ENCODE measurements at regions not wholly inside any gene's neighbourhood (a gene's known extent, or its start where the extent isn't known, plus 50 kb on each side); places are given as distances from the start of the nearest gene placed in this dataset.
"Not testable (repeated sequence)": the region's sequence is repeated elsewhere in the genome, so short reads cannot be mapped to it uniquely, and the experiment has no call there.

DNA sequence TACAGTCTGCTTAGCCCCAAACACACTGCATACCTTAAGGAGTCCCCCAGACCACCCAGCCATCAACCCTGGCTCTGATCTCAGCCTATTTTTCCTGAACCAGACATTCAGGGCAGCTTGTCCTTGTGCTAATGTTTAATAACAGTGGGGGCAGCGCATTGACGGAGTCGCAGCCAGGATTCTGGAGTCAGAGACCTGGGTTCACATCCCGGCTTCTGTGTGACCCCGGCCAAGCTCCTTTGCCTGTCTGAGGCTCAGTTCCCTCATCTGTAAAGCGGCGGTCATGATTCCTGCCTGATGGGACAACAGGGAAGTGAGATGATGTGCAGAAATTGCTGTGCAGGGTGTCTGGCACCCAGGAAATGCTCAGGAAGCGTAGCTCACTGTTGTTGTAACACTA lies 63.1 kb downstream of the MATN1 start:
- H3K4me3 ChIP-seq, result no peak overlapping the region
- DNase-seq, result no peak
- no peaks in the 10 kb centered on the region for H3K9me3 ChIP-seq (replicated peaks)
- H3K4me1 ChIP-seq, result peaks cover 27% of the 10 kb centered on the region
- H3K27me3 ChIP-seq, result peaks cover 9% of the 10 kb centered on the region; the same call in 1 of the 2 replicates
- H3K36me3 ChIP-seq, result no peaks in the 10 kb centered on the region
- H3K27ac ChIP-seq, result no peak overlapping the region

DNA sequence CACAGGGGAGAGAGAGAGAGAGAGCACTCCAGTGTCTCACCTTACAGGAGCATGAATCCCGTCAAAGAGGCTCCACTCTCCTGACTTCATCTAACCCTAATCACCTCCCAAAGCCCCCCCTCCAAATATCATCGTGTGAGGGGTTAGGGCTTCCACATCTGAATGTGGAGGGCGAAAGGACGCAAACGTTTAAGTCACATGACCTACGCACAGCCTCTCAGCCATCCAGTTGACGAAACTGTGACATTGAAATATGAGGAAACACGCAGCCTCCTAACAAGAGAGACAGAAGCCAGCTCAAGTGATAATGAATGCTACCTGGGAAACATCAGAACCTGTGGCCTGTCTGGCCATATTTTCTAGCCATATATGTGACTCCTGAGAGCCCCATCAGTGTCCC lies 63.7 kb downstream of the MATN1 start:
- peaks cover 9% of the 10 kb centered on the region; the same call in 1 of the 2 replicates for H3K27me3 ChIP-seq
- no peak overlapping the region for H3K27ac ChIP-seq
- no peak for DNase-seq
- H3K4me3 ChIP-seq, result no peak overlapping the region
- H3K36me3 ChIP-seq, result no peaks in the 10 kb centered on the region
- H3K4me1 ChIP-seq, result peaks cover 27% of the 10 kb centered on the region
- H3K9me3 ChIP-seq (replicated peaks), result no peaks in the 10 kb centered on the region

DNA sequence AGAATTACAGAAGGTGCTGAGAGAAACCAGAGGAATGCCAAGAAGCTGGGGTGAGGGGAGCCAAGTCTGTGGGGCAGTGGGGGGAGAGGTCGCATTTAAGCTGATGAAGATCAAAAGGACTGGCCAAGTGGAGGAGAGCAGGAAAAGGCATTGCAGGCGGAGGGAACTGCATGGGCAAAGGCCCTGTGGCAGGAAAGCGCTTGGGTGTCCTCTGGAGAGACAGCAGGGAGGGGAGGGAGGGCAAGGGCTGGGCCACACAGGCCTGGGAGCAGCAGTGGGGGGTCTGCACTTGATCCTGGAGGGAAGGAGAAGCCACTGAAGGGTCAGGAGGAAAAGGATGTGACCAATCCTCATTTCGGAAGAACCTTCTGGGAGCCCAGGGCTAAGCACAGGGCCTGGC lies 65.0 kb downstream of the MATN1 start:
- H3K27me3 ChIP-seq; DNase-seq; H3K9me3 ChIP-seq (replicated peaks); H3K4me3 ChIP-seq; H3K36me3 ChIP-seq; H3K27ac ChIP-seq: not testable (repeated sequence)
- H3K4me1 ChIP-seq, result peaks cover 13% of the 10 kb centered on the region

DNA sequence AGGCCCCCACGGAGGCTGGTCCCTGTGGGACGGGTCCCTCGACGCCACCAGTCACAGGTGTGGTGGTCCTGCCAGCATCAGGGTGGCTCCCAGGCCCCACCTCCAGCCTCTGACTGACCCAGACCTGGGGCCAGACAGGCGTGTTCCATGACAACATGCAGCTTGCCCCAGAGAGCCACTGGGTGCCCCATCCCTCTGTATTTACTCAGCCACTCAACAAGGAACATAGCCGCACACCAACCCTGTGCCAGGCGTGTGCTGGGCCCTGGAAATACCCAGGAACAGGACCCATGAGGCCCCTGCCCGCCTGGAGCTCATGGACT lies 65.4 kb downstream of the MATN1 start:
- Histone ChIP-seq H3K36me3 (no peaks in the 10 kb centered on the region), H3K9me3 (replicated peaks) (no peaks in the 10 kb centered on the region), H3K4me3 (no peak overlapping the region), H3K27me3 (peaks cover 9% of the 10 kb centered on the region; the same call in 1 of the 2 replicates), H3K27ac (no peak overlapping the region), H3K4me1 (peaks cover 9% of the 10 kb centered on the region)
- DNase-seq, result no peak

DNA sequence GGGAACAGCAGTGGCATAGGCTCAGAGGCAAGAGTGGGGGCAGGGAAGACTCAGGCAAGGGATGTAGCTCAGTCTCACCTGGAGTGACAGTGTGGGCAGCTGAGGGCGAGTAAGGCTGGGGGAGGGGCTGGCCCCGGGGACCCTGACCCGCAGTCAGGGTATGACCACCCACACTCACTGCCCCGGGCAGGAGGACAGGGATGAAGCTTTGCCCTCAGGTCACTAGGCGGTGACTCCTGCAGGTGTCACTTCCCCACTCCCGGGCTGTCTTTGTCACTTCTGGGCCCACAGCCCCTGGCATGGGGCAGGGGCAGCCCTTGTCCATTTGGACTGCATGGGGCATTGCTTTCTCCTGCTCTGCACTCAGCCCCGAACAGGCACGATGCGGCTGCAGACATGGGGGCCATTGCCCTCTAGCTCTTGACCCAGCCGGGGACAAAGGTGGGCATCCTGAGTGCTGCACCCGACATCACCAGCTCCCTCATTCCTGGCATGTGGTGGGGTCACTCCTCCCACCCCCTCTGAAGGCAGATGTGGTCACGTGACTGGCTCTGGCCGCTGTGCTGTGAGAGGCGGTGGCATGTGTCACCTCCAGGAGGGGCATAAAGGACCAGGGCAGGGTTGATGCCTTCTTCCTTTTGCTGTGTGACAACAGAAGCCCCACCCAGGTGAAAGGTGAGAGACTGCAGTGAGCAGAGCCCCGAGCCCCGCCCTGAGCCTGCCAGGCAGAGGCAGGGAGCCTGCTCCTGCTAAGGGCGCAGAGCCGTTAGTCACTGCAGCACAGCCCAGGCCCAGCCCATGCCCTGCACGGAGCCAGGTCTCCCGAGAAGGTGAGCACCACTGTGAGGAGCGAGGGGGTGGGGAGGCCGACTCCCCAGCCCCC lies 66.0 kb downstream of the MATN1 start:
- no peaks in the 10 kb centered on the region for H3K9me3 ChIP-seq (replicated peaks)
- peaks cover 9% of the 10 kb centered on the region; the same call in 1 of the 2 replicates for H3K27me3 ChIP-seq
- H3K4me3 ChIP-seq, result no peak overlapping the region
- no peak for DNase-seq
- H3K27ac ChIP-seq, result no peak overlapping the region
- H3K36me3 ChIP-seq, result no peaks in the 10 kb centered on the region
- H3K4me1 ChIP-seq, result peaks cover 3% of the 10 kb centered on the region; the same call in 1 of the 2 replicates

DNA sequence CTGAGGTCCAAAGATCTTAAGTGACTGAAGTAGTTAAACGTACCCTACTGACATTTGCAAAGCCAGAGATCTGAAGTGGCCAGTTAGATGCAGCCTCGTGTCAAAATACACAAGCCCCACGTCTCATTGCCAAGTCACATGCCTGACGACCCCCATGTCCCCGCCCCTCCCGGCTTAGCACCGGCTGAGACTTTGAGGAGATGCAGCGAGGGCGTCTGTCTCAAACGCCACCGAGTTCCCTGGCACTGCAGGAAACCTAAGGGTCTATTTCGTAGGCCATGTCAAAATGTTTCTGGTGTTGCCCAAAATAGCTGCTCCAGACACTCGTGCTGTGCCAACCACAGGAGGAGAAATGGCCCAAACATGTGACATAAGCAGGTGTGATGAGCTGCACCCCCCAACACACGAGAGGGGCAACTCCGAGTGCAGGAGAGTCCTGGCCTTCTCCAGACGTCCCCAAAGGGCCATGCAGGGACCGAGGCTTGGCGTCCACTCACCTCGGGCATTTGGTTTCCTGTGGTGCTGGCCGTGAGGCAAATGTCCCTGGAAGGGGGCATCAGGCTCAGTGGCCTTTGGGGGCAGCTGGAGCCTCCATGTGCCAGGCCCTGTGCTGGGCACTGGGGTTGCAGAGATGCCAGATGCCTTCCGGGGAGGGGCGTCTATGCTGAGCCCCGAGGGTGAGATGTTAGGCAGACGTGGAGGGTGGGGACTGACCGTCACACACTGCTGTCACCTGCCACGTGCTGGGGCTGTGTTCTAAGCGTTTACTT lies 67.0 kb downstream of the MATN1 start:
- H3K4me1 ChIP-seq, result no peaks in the 10 kb centered on the region; the same call in 1 of the 2 replicates
- H3K27me3 ChIP-seq, result peaks cover 9% of the 10 kb centered on the region; the same call in 1 of the 2 replicates
- H3K4me3 ChIP-seq, result no peak overlapping the region
- H3K27ac ChIP-seq, result no peak overlapping the region
- no peaks in the 10 kb centered on the region for H3K9me3 ChIP-seq (replicated peaks)
- DNase-seq, result no peak
- H3K36me3 ChIP-seq, result no peaks in the 10 kb centered on the region

DNA sequence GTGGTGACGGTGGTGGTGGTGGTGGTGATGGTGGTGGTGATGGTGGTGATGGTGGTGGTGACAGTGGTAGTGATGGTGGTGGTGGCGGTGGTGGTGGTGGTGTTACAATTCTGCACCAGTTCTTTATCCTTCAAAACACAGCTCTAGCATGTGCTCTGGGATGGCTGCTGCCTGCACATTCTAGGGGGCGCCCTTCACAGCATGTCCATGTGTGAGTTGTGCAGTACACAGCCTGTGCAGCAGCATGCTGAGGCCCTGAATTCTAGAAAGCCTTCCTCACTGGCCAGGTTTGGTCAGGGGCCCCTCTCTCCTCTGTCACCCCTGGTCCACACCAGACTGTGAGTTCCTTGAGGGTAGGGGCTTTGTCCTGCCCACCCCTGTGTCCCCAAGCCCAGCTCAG lies 67.7 kb downstream of the MATN1 start:
- no peak overlapping the region for H3K27ac ChIP-seq
- no peak for DNase-seq
- no peaks in the 10 kb centered on the region for H3K9me3 ChIP-seq (replicated peaks)
- peaks cover 13% of the 10 kb centered on the region; the same call in 1 of the 2 replicates for H3K27me3 ChIP-seq
- no peak overlapping the region for H3K4me3 ChIP-seq
- H3K36me3 ChIP-seq, result no peaks in the 10 kb centered on the region
- no peaks in the 10 kb centered on the region; the same call in 1 of the 2 replicates for H3K4me1 ChIP-seq

DNA sequence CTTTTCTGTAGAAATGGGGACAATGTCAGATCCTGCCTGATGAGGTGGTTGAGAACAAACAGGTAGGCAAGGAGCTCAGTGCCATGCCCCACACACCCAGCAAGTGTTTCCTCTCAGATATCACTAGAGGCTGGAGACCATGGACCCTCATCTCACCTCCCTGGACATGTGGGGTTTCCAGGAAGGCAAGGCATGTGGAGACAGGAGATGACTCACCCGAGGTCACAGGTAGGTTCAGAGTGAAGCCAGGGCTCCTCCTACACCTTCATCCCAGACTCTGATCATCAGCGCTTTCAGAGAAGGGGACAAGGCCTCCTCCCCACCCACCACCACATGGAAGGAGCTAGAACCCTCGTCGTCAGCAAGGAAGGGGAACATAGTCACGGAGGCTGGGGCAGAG lies 69.2 kb downstream of the MATN1 start:
- Histone ChIP-seq H3K4me3 (no peak overlapping the region), H3K27ac (no peak overlapping the region), H3K27me3 (peaks cover 14% of the 10 kb centered on the region; the same call in 1 of the 2 replicates), H3K36me3 (no peaks in the 10 kb centered on the region), H3K4me1 (no peaks in the 10 kb centered on the region), H3K9me3 (replicated peaks) (no peaks in the 10 kb centered on the region)
- DNase-seq, result no peak

DNA sequence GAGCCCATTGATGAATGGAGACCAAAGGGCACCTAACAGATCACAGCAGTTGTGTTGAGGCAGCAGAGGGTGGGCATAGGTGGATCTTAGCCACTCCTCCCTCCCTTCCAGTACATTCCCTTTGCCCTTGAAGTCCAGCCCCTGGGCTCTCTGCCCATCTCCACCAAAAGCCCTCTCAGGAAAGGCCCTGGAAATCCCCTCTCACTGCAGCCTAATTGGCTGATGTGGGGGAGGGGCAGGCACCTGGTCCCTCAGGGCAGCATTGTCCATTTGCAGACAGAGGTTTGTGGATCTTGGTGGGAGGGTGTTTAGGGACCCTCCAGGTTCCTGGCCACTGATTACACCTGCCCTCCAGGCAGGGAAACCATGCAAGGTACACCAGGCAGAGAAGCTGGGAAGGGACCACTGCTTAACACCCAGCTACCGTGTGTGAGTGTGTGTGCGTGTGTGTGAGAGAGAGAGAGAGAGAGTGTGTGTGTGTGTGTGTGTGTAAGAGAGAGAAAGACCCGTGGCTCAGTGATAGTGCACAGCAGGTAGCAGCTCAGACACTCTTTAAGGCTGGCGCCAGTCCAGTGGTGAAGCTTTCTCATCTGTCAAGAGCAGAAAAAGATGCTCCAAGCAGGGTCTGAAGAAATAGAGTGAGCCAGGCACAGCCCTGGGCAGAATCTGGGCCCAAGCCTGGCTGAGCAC lies 71.1 kb downstream of the MATN1 start:
- no peak for DNase-seq

DNA sequence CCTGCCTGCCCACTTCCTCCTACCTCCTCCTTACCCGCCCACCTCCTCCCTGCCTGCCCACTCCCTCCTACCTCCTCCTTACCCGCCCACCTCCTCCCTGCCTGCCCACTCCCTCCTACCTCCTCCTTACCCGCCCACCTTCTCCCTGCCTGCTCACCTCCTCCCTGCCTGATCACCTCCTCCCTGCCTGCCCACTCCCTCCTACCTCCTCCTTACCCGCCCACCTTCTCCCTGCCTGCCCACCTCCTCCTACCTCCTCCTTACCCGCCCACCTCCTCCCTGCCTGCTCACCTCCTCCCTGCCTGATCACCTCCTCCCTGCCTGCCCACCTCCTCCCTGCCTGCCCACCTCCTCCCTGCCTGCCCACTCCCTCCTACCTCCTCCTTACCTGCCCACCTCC lies 72.0 kb downstream of the MATN1 start:
- H3K36me3 ChIP-seq; H3K9me3 ChIP-seq (replicated peaks); DNase-seq; H3K4me3 ChIP-seq; H3K27ac ChIP-seq; H3K4me1 ChIP-seq: not testable (repeated sequence)
- peaks cover 12% of the 10 kb centered on the region; the same call in 1 of the 2 replicates for H3K27me3 ChIP-seq

More for the DNA sequence above, 71.1 kb downstream of the MATN1 start:
- H3K27ac ChIP-seq, result no peak overlapping the region
- peaks cover 12% of the 10 kb centered on the region; the same call in 1 of the 2 replicates for H3K27me3 ChIP-seq
- no peaks in the 10 kb centered on the region for H3K9me3 ChIP-seq (replicated peaks)
- no peaks in the 10 kb centered on the region for H3K36me3 ChIP-seq
- H3K4me3 ChIP-seq, result no peak overlapping the region
- no peaks in the 10 kb centered on the region for H3K4me1 ChIP-seq

DNA sequence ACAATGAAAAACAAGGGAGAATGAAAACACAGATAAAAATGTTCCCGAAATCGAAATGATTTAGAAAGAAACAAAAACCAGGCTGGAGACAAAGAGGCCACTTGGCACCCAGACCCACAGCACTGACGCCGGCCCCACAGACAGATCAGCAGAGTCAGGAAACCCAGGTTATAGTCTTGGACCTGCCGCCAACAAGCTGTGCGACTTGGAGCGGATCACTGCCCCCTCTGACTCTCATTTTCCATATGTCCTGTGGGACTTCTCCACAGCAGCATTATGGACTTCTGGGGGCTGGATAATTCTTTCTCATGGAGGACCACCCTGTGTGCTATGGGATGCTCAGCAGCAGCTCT lies 72.4 kb downstream of the MATN1 start:
- no peak overlapping the region for H3K27ac ChIP-seq
- no peak overlapping the region for H3K4me3 ChIP-seq
- H3K4me1 ChIP-seq, result no peaks in the 10 kb centered on the region
- H3K36me3 ChIP-seq, result no peaks in the 10 kb centered on the region
- no peaks in the 10 kb centered on the region for H3K9me3 ChIP-seq (replicated peaks)
- no peak for DNase-seq
- peaks cover 12% of the 10 kb centered on the region; the same call in 1 of the 2 replicates for H3K27me3 ChIP-seq

DNA sequence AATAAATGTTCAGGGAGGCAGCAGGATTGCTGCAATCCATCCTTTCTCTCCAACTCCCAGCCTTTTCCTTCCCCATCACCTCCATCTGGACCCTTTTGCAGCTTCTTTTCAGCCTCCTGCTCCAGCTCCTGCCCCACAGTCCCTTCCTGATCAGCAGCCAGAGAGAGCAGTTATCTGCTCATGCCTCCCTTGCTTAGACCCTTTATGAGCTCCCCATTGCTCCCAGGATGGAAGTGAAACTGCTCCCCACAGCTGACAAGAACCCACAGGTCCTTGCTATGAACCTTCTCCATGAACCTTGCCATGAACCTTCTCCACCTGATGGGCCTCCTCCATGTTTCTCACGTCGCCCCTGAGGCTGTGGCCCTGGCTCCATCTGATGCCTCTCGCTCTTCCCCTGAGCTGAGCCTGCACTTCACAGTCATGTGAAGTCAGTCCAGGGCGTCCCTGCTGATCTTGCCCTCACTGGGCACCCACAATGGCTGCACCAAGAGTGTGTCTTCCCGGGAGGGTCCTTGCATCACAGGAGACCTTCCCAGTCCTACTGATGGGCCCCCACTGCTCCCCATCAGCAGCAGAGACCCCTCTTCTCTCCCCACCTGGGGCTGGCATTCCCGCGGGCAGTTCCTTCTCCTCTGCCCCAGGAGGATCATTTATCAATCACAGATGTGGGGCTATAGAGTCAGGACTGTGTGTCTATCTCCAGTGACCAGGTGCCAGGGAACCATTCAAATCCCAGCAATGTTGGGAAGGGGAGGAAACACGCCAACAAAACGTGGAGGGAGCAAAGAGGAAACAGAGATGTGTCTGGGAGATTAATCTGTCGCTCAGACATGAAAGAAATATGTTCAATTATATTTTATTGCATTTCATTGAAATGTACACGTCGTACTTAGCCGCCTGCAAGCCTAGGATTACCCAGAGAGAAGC lies 73.1 kb downstream of the MATN1 start:
- H3K36me3 ChIP-seq, result no peaks in the 10 kb centered on the region
- H3K27ac ChIP-seq, result no peak overlapping the region
- H3K4me3 ChIP-seq, result no peak overlapping the region
- no peaks in the 10 kb centered on the region for H3K4me1 ChIP-seq
- H3K27me3 ChIP-seq, result peaks cover 12% of the 10 kb centered on the region; the same call in 1 of the 2 replicates
- DNase-seq, result no peak
- H3K9me3 ChIP-seq (replicated peaks), result no peaks in the 10 kb centered on the region

DNA sequence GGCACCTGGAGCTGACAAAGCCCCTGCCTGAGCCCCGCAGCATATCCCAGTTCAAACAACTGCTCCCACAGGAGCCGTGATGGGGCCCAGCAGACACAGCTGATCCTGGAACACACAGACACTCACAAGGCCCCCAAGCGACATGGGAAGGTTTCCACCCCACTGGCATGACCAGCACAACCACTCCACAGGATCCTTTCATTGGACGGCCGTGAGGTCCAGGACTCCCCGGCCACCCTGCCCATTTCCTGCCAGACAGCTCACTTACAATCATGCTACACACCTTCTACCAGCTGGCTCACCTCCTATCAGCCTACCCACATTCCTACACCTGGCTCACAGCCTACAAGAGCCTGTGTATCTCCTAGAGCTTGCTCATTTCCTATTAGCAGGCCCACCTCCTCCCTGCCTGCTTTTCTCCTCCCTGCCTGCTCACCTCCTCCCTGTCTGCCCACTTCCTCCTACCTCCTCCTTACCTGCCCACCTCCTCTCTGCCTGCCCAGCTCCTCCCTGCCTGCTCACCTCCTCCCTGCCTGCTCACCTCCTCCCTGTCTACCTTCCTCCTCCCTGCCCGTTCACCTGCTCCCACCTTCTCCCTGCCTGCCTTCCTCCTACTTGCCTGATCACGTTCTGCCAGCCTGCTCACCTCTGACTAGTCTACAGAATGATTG lies 73.9 kb downstream of the MATN1 start:
- Histone ChIP-seq H3K4me1 (no peaks in the 10 kb centered on the region), H3K27ac (no peak overlapping the region), H3K36me3 (no peaks in the 10 kb centered on the region), H3K27me3 (peaks cover 15% of the 10 kb centered on the region; the same call in 1 of the 2 replicates), H3K9me3 (replicated peaks) (no peaks in the 10 kb centered on the region), H3K4me3 (no peak overlapping the region)
- DNase-seq, result no peak
